ENCODE measurements at regions not wholly inside any gene's neighbourhood (a gene's known extent, or its start where the extent isn't known, plus 50 kb on each side); places are given as distances from the start of the nearest gene placed in this dataset.

DNA sequence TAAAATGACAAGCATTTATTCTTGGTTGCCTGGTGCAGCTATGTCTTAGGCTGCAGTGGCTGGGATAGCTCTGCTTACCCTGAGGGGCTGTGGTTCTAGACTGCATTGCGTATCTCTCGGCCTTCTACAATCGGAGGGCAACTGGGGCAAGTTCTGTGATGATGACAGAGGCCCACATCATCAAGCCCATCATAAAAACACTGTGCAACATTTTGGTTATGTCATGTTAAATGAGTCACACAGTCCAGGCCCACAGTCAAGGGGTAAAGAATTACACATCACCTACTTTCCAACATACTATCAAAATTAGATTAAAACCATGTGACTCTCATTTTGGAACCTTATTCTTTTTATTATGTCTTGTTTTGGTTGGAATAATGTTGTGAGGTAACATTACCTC lies 120.2 kb upstream of the GUCY1A1 start:
- Histone ChIP-seq H3K36me3 (ENCODE audit: control insufficient read depth, insufficient read depth, low read length) (no peaks in the 10 kb centered on the region), H3K27me3 (ENCODE audit: control insufficient read depth, insufficient read depth, low read length) (no peaks in the 10 kb centered on the region), H3K4me3 (ENCODE audit: low read depth, low read length) (no peak overlapping the region)
- TF ChIP-seq, protein P1, sequence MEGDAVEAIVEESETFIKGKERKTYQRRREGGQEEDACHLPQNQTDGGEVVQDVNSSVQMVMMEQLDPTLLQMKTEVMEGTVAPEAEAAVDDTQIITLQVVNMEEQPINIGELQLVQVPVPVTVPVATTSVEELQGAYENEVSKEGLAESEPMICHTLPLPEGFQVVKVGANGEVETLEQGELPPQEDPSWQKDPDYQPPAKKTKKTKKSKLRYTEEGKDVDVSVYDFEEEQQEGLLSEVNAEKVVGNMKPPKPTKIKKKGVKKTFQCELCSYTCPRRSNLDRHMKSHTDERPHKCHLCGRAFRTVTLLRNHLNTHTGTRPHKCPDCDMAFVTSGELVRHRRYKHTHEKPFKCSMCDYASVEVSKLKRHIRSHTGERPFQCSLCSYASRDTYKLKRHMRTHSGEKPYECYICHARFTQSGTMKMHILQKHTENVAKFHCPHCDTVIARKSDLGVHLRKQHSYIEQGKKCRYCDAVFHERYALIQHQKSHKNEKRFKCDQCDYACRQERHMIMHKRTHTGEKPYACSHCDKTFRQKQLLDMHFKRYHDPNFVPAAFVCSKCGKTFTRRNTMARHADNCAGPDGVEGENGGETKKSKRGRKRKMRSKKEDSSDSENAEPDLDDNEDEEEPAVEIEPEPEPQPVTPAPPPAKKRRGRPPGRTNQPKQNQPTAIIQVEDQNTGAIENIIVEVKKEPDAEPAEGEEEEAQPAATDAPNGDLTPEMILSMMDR (IDR thresholded peaks at IDR 0.05; ENCODE audit: insufficient read depth, low read length, poor library complexity, severe bottlenecking), result no peak
- DNase-seq (ENCODE audit: low read depth), result no peak

DNA sequence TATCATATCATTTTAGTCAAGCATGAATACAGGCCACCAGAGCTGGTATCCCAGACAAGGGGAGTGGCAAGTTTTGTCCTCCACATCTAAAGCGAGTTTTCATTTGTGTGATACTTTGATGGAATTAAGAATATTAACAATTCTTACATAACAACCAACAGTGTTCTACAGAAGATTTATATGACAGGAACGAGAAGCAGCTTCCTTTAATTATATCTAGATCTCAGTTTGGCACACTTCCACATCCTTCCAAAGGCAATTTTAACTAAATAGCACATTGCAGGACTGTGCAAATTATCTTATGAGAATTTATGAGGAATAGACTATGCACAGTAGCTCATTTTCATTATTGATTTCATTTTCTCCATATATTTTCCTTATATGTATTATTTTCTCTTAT lies 121.2 kb upstream of the GUCY1A1 start:
- Histone ChIP-seq H3K27me3 (ENCODE audit: control insufficient read depth, insufficient read depth, low read length) (no peaks in the 10 kb centered on the region), H3K4me3 (ENCODE audit: low read depth, low read length) (no peak overlapping the region), H3K36me3 (ENCODE audit: control insufficient read depth, insufficient read depth, low read length) (no peaks in the 10 kb centered on the region)
- TF ChIP-seq, protein P1 (IDR thresholded peaks at IDR 0.05; ENCODE audit: insufficient read depth, low read length, poor library complexity, severe bottlenecking), result no peak
- DNase-seq (ENCODE audit: low read depth), result no peak

DNA sequence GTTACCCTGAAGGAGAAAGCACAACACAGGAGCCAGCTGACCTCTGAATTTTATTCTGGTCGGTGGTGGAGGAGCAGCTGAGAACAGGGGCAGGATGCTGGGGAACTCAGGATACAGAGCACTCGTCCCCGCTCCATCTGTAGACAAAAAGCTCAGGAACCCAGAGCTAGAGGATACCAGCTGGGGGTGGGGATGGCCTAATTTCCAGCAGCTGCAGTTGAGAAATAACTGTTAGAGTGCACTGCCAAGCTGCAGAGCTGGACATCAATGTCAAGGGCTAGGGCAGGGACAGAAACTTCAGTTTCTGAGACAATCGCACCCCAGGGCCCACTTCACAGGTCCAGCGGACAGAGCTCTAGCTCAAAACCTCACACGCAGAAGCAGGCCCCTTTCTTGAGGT lies 122.1 kb upstream of the GUCY1A1 start:
- no peaks in the 10 kb centered on the region for H3K27me3 ChIP-seq (ENCODE audit: control insufficient read depth, insufficient read depth, low read length)
- no peaks in the 10 kb centered on the region for H3K36me3 ChIP-seq (ENCODE audit: control insufficient read depth, insufficient read depth, low read length)
- no peak overlapping the region for H3K4me3 ChIP-seq (ENCODE audit: low read depth, low read length)
- TF ChIP-seq, protein P1 (IDR thresholded peaks at IDR 0.05; ENCODE audit: insufficient read depth, low read length, poor library complexity, severe bottlenecking), result no peak
- no peak for DNase-seq (ENCODE audit: low read depth)

DNA sequence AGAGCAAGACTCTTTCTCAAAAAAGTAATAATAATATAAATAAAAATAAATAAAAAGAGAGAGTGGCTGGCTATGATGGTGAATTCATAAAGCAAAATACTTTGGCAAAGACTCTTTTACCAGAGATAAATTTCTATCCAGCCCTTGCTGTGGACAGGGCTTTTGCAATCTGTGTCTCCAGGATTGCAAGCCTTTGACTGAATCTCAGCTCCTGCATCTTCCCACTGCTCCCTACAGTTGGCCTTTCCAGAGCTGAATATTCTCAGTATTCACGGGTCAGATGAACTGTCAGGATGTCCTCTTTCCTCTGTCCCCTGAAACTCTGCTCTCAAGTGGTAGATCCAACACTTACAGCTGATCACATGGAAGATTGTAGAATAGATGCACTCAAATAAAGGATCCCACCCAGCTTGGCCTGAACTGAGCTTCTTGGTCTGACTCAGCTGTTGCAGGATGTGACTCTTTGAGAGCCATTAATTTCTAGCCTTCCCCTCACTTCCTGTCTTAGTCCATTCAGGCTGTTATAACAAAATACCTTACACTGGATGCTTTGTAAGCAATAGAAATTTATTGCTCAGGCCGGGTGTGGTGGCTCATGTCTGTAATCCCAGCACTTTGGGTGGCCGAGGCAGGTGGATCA lies 123.4 kb upstream of the GUCY1A1 start:
- TF ChIP-seq, protein P1 (IDR thresholded peaks at IDR 0.05; ENCODE audit: insufficient read depth, low read length, poor library complexity, severe bottlenecking), result no peak
- Histone ChIP-seq H3K36me3 (ENCODE audit: control insufficient read depth, insufficient read depth, low read length) (no peaks in the 10 kb centered on the region), H3K27me3 (ENCODE audit: control insufficient read depth, insufficient read depth, low read length) (no peaks in the 10 kb centered on the region), H3K4me3 (ENCODE audit: low read depth, low read length) (no peak overlapping the region)
- peak; percentile 49 for DNase-seq (ENCODE audit: low read depth)

DNA sequence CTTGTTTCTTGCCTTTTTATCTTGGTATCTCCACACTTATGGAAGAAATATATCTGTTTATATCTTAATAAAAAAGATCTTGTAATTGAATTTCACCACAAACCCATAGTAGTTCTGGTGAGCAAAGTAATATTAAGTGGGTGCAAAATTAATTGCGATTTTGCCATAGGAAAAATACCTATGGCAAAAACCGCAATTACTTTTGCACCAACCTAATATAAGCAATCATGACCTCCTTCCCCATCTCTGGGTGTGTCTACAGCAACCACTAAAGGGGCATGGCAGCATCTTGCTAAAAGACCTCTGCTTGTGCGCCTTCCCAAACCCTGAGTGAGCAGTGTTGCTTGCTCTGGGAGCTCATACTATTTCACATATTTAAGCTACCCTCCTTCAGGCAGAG lies 124.2 kb upstream of the GUCY1A1 start:
- DNase-seq (ENCODE audit: low read depth), result no peak
- TF ChIP-seq, protein P1 (IDR thresholded peaks at IDR 0.05; ENCODE audit: insufficient read depth, low read length, poor library complexity, severe bottlenecking), result no peak
- Histone ChIP-seq H3K27me3 (ENCODE audit: control insufficient read depth, insufficient read depth, low read length) (no peaks in the 10 kb centered on the region), H3K4me3 (ENCODE audit: low read depth, low read length) (no peak overlapping the region), H3K36me3 (ENCODE audit: control insufficient read depth, insufficient read depth, low read length) (no peaks in the 10 kb centered on the region)

DNA sequence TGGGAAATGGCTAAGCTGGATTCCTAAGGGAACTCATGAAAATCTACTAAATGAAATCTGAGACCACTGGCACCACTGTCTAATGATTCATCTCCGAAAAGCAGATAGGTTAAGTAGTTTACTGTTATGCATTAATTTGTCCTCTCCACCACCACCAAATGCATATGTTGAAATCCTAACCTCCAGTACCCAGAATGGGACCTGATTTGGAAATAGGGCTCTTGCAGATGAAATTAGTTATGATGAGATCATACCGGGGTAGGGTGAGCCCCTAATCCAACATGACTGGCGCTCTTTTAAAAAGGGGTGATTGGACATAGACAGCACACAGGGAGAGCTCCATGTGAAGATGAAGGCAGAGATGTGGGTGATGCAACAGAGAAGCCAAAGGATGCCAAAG lies 124.9 kb upstream of the GUCY1A1 start:
- no peaks in the 10 kb centered on the region for H3K27me3 ChIP-seq (ENCODE audit: control insufficient read depth, insufficient read depth, low read length)
- no peak for DNase-seq (ENCODE audit: low read depth)
- no peaks in the 10 kb centered on the region for H3K36me3 ChIP-seq (ENCODE audit: control insufficient read depth, insufficient read depth, low read length)
- no peak overlapping the region for H3K4me3 ChIP-seq (ENCODE audit: low read depth, low read length)
- TF ChIP-seq, protein P1 (IDR thresholded peaks at IDR 0.05; ENCODE audit: insufficient read depth, low read length, poor library complexity, severe bottlenecking), result no peak

Measured in kidney epithelial cell (primary cell).